HTR-8/SVneo (cell line): ENCODE measurements at regions not wholly inside any gene's neighbourhood (a gene's known extent, or its start where the extent isn't known, plus 50 kb on each side); places are given as distances from the start of the nearest gene placed in this dataset.

Experiments used
- DNase-seq: peaks from one replicate; pipeline ENCODE4 v3.0.0; 2011; ENCODE audit warnings: low spot score, mixed read lengths; ENCODE audit not compliant: insufficient read length
- FAIRE-seq: peaks from 2 replicates; lab custom pipeline; 2011; peaks lifted over from hg19 to GRCh38; lab: Jason Lieb, UNC

DNA sequence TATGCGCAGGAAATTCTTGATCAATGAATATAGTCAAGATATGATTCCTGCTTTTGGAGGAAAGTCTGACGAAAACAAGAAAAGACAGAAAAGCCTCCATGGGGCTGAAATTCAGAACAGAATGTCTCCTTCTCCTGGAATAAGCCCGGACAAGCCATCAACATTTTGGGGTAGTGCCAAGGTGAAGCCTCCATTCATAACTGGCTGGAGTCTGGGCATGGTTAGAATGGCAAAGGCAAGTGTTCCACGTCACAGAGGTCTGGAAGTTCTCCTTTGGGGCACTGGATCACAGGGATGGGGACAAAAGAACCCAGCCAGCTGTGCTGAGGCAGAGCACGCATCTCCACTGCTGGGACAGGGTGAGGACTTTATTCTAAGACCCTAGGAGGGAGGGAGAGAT is 505.7 kb downstream of the CMPK2 start:
- DNase-seq, result no peak
- FAIRE-seq, result no peak

- FAIRE-seq, result no peak
- no peak for DNase-seq
These were observed 502.8 kb downstream of the CMPK2 start for GRCh38 chr2:6362671-6363450.

- DNase-seq (no peak), FAIRE-seq (no peak)
These were observed 497.4 kb downstream of the CMPK2 start for GRCh38 chr2:6368281-6368680.

GRCh38 chr2:6369266-6369665 is 496.4 kb downstream of the CMPK2 start:
- FAIRE-seq (no peak), DNase-seq (no peak)

GRCh38 chr2:6370753-6371551 is 494.8 kb downstream of the CMPK2 start:
- peak; percentile 36 for FAIRE-seq
- DNase-seq, result no peak

- no peak for DNase-seq
- no peak for FAIRE-seq
These were observed 493.3 kb downstream of the CMPK2 start for GRCh38 chr2:6372317-6372901.

DNA sequence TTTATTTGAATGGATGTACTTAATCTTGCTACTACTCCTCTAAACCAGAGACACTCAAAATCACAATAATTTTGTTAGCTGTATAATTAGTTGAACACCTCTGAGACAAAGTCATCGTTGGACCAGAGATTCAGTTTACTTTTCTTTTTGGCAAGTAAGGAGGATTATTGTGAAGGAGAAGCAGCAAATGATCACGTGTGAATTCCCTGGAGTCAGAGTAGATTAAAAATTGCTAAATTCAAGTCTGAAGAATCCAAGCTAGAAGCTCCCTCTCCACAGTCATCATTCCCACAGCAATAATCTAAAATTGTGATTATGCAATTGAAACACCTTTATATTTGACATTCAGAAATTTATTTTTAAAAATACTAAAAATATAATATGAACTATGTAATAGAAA is 484.4 kb downstream of the CMPK2 start:
- DNase-seq, result no peak
- FAIRE-seq, result no peak

GRCh38 chr2:6384341-6384740 is 481.4 kb downstream of the CMPK2 start:
- FAIRE-seq, result no peak
- DNase-seq, result no peak

DNA sequence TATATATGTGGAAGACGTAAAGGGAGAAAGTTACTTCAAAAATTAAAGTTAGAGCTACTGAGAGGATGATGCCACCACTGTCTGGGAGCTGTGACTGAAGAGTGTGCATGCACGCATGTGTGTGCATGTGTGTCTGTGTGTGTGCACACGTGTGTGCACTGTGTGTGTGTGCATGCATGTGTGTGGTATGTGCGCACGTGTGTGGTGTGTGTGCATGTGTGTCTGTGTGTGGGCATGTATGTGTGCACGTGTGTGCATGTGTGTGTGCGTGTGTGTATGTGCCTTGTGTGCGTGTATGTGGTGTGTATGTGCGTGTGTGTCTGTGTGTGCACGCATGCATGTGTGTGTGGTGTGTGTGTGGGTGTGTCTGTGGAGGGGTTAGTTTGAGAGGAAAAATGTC is 473.4 kb downstream of the CMPK2 start:
- peak; percentile 93 for FAIRE-seq
- DNase-seq, result no peak

- FAIRE-seq, result no peak
- DNase-seq, result no peak
These were observed 472.7 kb downstream of the CMPK2 start for GRCh38 chr2:6392966-6393365.

GRCh38 chr2:6393819-6394218 is 471.9 kb downstream of the CMPK2 start:
- FAIRE-seq (no peak), DNase-seq (no peak)

DNA sequence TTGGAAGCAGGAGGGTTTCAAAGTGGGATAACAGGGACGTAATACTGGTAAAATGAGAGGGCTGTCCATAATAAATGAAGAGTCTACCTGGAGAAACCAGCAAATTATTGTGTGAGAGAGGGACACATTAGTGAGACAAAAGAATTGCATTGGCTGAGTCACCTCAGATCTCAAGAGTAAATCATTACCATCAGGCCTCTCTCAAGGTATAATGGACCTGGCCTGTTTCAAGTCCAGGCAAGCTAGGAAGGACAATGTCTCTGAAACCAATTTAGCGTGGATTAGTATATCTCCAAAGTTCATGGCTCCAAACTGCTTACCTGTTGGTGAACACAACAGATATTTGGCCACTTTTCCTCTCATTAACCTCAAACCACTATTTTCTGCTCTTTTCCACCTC is 471.4 kb downstream of the CMPK2 start:
- DNase-seq, result no peak

DNA sequence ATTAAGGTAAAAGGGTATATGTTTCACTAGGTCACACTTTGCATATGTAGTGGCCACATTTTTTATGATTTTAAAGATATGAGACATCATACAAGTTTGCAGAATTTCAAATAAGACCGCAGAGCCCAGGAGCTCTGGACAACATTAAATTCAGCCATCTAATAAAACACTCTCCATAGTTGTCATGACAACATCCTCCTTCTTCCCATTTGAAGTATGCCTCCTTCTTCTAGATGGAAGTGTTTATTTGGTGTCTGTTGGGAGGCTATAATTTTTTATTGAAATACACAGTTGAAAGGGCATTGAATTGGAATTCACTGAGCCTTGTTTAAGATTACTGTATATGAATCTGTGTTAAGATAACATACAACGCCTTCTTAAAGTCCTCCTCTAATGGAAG is 467.3 kb downstream of the CMPK2 start:
- FAIRE-seq (no peak), DNase-seq (no peak)

More for the DNA sequence above, 471.4 kb downstream of the CMPK2 start:
- FAIRE-seq, result no peak

DNA sequence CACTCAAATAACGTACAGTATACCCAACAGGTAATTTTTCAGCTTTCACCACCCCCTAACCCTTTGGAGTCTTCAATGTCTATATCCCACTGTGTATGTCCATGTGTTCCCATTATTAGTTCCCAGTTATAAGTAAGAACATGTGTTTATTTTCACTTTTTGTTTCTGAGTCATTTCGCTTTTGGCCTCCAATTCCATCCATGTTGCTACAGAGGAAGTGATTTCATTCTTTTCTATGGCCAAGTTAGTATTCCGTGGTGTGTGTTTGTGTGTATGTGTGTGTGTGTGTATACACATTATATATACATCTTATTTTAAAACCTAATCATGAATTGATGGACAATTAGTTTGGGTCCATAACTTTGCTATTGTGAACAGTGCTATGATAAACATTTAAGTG is 464.4 kb downstream of the CMPK2 start:
- FAIRE-seq, result no peak
- DNase-seq, result no peak

DNA sequence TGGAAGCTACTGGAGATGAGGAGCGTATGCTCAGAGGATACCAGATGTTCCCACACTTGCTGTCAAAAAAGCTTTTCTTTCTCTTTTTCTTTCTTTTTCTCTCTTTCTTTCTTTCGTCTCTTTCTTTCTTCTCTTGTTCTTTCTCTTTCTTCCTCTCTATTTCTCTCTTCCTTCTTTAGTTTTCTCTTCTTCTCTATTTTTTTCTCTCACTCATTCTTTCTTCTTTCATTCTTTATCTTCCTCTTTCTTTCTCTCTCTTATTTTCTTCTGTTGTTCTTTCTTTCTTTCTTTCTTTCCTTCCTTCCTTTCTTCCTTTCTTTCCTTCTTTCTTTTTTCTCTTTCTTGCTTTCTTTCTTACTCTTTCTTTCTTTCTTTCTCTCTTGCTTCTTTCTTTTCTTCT is 457.6 kb downstream of the CMPK2 start:
- DNase-seq, result no peak
- no peak for FAIRE-seq

- no peak for DNase-seq
- no peak for FAIRE-seq
These were observed 455.4 kb downstream of the CMPK2 start for GRCh38 chr2:6410313-6410712.

- FAIRE-seq (no peak), DNase-seq (no peak)
These were observed 453.1 kb downstream of the CMPK2 start for GRCh38 chr2:6412533-6413091.

DNA sequence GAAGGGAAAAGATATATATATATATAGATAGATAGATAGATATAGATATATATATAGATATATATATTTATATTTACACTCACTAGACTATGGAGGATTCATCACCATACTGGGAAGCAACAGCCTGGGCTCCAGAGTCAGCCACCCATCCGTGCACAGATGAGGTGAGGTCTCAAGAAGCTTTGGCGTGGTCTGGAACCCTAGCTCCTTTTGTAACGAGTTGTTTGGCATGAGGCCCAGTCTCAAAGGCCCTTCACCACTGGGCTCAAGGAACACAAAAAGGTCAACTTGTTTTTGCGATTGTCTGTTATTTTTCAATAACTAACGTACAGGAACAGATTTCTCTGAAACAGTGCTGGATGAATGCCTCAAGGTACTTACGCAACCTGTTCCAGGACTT is 448.7 kb downstream of the CMPK2 start:
- no peak for DNase-seq
- FAIRE-seq, result no peak

GRCh38 chr2:6418291-6418690 is 447.4 kb downstream of the CMPK2 start:
- FAIRE-seq (no peak), DNase-seq (no peak)

DNA sequence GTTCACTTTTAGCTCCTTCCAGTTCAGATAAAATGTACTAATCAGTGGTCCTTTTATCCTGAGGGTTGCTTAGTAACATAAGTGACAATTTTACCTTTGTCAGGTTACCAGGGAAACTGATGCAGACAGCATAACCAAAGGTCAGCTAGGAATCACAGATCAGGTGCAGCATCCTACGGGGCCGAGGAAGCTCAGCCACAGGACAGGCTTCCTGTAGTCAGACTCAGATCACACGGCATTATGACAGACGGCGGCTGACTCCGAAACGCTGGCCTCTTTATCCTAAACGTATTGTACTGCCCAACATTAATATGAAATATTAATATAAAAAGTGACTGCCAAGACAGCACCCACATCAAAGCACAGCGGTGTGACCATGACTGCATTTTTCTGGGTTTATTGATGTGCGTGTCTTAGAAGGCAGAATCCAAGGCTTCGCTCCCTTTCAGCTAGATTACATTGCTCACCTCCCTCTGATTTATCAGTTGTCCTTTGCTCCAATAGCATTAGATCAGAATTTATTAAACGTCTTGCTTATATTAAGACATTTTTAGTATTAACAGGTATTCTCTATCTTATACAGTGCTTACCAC is 444.5 kb downstream of the CMPK2 start:
- DNase-seq (no peak), FAIRE-seq (no peak)

DNA sequence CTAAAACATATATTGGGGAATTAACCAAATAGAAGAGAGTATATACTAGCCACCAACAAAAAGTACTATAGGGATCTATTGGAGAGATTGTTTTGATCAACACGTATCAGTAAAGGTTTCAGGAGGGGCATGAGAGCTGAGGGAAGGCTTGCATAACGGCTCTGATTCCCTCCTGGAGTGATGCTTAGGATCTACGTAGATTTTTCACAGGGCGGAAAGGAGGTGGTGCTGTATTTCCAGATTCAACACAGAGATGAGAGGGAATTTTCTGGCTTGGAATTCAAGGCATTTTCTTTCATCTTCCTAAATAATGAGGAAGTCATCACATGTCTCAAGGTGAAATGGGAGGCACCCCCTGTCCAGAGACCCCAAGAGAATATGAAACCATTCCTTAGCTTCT is 443.8 kb downstream of the CMPK2 start:
- FAIRE-seq, result no peak
- no peak for DNase-seq
